HG03571 (cell line): ENCODE measurements at regions not wholly inside any gene's neighbourhood (a gene's known extent, or its start where the extent isn't known, plus 50 kb on each side); places are given as distances from the start of the nearest gene placed in this dataset.
"Not testable (repeated sequence)": the region's sequence is repeated elsewhere in the genome, so short reads cannot be mapped to it uniquely, and the experiment has no call there.

Source experiments
- ATAC-seq: cut with Tn5 transposase; IDR thresholded peaks from one replicate; pipeline ENCODE4 v1.9.1; 2021; ENCODE audit not compliant: unreplicated experiment

- not testable (repeated sequence) for ATAC-seq
Observed at GRCh38 chr10:6702833-6703232, 122.8 kb upstream of the PRKCQ start.

GRCh38 chr10:6702030-6702429 lies 122.0 kb upstream of the PRKCQ start:
- no peak for ATAC-seq

- no peak for ATAC-seq
Observed at GRCh38 chr10:6701289-6701688, 121.2 kb upstream of the PRKCQ start.

DNA sequence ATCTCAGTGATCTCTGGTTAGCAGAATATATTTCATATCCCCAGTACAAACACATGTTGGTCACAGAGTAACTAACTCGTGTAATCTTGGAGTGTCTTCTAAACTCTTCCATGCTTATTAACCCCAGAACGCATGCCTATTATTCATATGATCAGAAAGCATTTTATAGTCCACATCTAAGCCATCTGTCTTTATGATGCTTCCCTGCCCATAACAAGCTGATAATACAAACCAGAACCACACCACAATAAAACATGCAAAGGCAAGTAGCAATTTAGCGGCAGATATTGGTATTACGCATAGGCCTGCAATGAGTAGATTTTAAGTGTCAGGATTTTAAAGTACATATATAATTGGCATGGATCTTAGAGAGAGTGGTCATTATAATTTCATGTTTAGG lies 120.0 kb upstream of the PRKCQ start:
- no peak for ATAC-seq

GRCh38 chr10:6699336-6699735 lies 119.3 kb upstream of the PRKCQ start:
- ATAC-seq, result no peak

DNA sequence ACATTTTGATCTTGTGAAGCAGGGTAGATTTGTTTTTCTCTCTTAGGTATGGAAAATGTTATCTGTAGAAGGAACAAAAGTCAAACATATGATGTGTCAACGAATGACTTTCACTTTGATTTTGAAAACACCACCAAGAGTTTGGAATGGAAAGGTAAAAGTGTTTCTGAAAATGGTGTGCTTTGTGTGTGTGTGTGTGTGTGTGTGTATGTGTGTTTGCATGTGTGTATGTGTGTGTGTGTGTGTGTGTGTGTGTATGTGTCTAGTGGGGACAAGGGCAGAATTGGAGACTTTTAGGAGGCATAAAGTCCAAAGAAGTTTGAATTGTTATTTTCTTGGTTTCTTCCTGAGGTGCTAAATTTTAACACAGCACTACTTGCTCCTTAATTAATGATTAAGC lies 115.4 kb upstream of the PRKCQ start:
- ATAC-seq, result no peak

DNA sequence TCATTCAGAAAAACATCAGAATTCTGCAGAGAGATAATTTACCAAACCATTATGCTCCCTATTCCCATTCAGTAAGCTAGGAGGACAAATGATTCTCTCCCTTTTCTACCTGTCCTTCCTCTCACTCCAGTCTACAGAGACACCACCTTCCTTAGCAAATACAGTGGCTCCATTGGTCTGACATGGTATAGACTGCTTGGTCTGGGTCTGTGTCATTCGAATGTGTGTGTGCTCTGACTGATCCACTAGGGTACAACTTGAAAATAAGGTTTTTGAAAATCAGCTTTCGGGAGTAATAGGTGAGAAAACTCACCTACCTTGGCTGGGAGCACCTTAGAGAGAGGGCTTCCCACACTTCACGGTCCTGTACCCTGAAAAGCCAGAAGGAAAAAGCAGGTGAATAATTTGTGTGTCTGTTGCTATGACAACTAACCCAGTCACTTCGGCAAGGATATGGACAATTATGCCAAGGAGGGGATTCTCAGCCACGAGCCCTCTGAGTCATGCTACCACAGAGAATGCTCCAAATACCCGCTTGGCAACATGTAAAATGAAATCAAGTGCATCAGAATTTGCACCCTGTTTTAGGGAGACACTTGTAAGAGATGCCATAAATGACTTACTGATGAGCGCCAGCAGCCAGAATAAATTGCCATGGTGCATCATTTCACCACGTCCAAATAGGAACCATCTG lies 114.5 kb upstream of the PRKCQ start:
- ATAC-seq, result no peak

- no peak for ATAC-seq
Observed at GRCh38 chr10:6692856-6693255, 112.8 kb upstream of the PRKCQ start.

DNA sequence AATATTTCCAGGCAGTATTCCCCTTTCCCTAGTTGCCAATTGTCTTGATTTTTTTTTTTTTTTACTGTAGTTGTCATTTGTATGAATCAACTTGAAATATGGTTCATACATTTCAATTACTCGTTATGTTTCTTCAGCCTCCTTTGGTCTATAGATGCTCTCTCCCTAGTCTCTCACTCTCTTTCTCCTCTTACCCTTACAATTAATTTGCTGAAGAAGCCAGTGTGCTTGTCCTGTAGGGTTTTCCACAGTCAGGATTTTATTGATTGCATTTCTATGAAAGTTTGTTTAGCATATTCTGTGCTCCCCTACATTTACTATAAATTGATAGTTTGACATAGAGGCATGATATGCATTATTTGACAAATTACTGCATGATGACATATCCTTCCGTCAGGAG lies 112.0 kb upstream of the PRKCQ start:
- ATAC-seq, result no peak

DNA sequence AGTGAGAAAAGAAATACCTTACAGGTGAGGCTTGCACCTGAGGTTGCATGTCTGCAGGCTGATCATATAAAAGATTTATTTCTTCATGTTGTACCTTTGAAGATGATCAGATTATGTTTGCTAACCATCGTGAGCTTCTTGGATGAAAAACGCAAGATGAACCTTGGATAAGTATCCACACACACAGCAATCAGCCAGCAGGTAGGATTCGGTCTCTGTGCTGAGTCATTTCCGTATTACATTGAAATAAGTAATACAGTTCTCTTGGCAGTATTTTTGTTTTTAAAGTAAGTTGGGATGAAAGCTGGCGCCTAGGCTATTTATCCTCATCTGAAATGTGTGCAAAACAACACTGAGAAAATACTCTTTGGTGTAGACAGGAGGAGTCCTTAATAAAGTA lies 109.0 kb upstream of the PRKCQ start:
- ATAC-seq, result no peak

DNA sequence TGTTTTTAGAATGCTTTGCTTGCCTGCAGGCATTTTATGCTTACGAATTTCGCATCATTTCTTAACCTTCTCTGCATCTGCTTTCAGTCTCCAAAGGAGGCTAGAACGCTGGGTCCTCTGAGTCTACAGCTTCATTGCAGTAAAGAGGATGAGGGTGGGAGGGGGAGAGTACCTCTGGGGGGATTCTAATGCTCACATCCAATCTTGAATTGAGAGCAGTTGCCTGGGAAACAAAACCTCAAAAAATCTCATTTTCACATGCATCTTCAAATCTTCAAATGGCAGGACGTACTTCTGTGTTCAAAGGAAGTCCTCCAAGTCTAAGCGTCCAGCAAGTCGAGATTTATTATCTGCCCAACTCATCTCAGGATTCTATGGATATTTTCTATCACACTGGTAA lies 100.7 kb upstream of the PRKCQ start:
- no peak for ATAC-seq

DNA sequence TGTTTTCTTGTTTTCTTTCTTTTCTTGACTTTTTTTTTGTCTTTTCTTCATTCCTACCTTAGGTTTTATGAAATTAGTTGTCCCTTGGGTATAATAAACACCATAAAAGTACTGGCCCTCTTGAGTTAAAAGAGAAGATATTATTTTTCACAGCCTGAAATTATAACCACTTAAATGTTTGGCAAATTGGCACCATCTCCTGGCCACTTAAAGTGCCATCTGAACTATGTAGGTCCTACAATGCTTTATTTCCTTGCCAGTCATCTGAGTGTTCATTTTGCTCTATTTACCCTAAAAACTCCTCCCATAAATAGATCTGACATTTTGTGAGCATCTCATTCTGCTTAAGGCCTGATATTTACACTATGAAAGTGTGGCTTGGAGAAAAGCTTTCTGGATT lies 98.9 kb upstream of the PRKCQ start:
- no peak for ATAC-seq

- no peak for ATAC-seq
Observed at GRCh38 chr10:6678211-6678803, 98.2 kb upstream of the PRKCQ start.

- ATAC-seq, result not testable (repeated sequence)
Observed at GRCh38 chr10:6677129-6677528, 97.1 kb upstream of the PRKCQ start.

DNA sequence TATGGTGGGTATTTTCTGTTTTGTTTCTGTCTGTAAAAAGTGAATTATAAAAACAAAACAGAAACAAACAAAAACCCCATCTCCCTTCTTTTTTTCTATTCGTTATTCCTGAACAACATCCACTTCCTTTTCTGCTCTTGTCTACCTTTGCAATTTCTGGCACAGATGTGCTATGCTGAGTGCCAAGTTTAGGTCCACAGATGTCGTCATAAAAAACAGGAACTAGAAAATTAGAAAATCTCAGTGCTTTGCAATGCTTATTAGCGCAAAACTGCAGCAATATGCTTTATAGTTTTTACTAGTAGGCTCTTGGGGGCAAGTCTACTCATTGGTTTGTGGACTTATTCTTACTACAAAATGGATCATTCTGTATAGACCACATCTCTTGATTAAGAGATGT lies 94.2 kb upstream of the PRKCQ start:
- ATAC-seq, result no peak

DNA sequence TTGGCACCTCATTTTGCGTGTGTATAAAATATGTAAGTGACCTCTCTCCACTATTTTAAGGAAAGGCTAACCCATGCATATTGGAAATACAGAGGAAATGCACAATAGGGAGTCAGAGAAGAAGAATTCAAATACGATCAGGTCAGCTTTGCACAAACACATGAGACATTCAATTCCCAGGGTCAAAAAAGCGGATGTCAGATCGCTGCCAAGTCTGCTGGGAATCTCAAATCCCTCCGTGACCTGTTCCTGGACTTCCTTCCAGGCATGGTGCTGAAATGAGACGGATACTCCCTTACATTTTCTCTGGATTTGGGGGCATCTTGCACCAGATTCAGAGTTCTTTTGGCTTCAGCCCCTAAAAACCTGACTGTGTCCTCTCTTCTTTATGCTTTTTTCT lies 91.9 kb upstream of the PRKCQ start:
- ATAC-seq, result no peak

DNA sequence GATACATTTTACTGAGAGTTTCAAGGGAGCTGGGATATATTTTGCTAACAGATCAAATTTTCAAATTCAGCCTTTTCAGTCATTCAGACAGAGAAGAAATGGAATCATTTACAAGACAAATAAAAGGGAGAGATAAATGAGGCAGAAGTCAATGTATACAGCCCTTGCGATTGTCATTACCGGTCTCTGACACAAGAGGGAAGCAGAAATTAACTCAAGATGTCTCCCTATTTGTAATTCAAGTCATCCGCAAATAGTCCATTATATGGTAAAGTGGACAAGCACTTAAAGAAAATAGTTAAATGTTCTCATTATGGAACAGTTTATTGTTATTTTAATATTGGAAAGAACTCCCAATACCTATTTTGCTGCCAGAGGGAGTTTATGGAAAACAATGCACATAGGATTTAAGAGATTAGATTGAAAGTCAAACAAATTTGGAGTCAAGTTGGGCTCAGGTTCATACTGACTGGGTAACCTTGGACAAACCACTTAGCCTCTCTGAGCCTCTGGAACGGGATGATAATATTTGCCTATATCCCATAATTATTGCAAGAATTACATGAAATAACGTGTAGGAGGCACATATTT lies 89.3 kb upstream of the PRKCQ start:
- ATAC-seq, result no peak

DNA sequence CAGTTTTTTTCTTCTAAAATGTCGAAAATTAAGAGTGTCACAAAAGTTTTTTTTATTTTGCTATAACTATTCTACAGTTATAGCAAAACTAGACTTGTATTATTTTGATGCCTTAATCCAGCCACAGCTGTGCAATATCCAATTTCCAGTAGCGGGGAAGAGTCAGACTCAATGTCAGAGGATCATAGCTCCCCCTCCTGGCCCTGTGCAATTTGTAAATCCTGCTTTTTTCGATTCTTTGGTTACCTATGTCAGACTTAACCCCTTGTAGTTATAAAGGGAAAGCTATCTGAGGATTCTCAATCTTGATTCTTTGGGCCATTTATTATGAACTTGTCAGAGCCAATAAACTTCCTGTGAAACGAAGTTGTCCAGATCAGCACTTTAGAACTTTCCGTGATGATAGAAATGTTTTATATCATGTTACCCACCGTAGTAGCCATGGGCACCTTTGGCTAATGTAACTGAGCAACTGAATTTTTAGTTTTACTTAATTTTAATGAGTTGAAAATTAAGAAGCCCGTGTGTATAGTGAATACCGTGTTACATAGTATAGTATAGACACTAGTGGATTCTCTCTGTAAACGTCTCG lies 87.7 kb upstream of the PRKCQ start:
- ATAC-seq, result no peak

DNA sequence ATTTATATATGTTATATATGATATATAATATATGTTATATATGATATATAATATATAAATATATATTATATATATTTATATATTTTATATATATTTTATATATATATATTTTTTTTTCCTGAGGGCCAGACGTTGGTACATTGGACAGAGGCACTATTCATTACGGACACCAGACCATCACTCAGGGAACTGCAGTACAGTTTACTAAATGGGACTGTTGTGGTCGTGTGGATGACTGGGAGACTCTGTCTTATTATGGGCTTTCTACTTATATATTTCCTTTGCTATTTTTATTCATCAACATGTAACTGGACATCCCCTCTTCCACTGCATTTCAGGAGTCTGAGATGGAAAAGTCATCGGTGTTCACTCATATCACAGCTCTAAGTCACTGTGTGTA lies 87.1 kb upstream of the PRKCQ start:
- ATAC-seq, result no peak

DNA sequence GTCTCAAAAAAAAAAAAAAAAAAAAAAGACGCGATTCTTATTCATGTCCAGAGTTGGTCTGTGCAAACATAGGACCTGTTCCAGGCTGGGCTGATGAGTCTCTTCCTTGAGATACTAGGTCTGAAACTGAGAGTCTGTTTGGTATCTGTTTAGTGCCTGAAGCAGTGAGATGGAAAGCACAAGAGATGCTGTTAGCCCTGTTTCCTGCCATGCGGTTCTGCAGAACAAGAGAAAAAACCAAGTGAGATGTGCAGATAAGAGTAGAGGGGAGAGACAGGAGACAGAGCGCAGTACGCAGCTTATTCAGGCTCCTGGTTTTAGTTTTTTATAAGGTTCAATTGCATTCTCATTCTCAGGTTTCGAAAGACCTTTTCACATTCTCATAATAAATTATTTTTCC lies 85.8 kb upstream of the PRKCQ start:
- no peak for ATAC-seq

- ATAC-seq, result no peak
Observed at GRCh38 chr10:6660460-6660859, 80.4 kb upstream of the PRKCQ start.

GRCh38 chr10:6659451-6659850 lies 79.4 kb upstream of the PRKCQ start:
- ATAC-seq, result no peak
